ENCODE measurements at regions not wholly inside any gene's neighbourhood (a gene's known extent, or its start where the extent isn't known, plus 50 kb on each side); places are given as distances from the start of the nearest gene placed in this dataset.

- TF ChIP-seq CTCF (IDR thresholded peaks at IDR 0.05) (no peak), EP300 (IDR thresholded peaks at IDR 0.05) (no peak), POLR2A (IDR thresholded peaks at IDR 0.05) (no peak), POLR2AphosphoS5 (IDR thresholded peaks at IDR 0.05) (no peak)
Measured at GRCh38 chr12:20282401-20282800, 85.9 kb upstream of the PDE3A start.

Data from suprapubic skin (tissue), 4 donors.